Thyroid gland (tissue), 4 donors: ENCODE measurements at regions not wholly inside any gene's neighbourhood (a gene's known extent, or its start where the extent isn't known, plus 50 kb on each side); places are given as distances from the start of the nearest gene placed in this dataset.

Experiments used
- DNase-seq, 2 donors: peaks; one replicate each; pipeline ENCODE4 v3.0.0-alpha.2; 2019
- H3K27ac ChIP-seq, 3 donors: fragments of 200-600 bp; sonication (generic); 1 replicate in 2 of 3; 2 replicates in 1 of 3; pipeline ENCODE4 v1.5.1; 2016 to 2019; ENCODE audit warnings: mild to moderate bottlenecking in 1 of 3, moderate library complexity in 1 of 3
- H3K27me3 ChIP-seq: fragments of 200-600 bp; sonication (generic); one replicate; pipeline ENCODE4 v1.5.1; 2019
- H3K36me3 ChIP-seq, 2 donors: fragments of 200-600 bp; sonication (generic); one replicate each; pipeline ENCODE4 v1.5.1; 2016 to 2019
- H3K4me1 ChIP-seq, 2 donors: fragments of 200-600 bp; sonication (generic); one replicate each; pipeline ENCODE4 v1.5.1; 2017 to 2019
- H3K4me3 ChIP-seq, 3 donors: fragments of 200-600 bp; sonication (generic); replicated peaks in 1 of 3; 1 replicate in 2 of 3; 2 replicates in 1 of 3; pipeline ENCODE4 v1.5.1; 2016; ENCODE audit warnings: mild to moderate bottlenecking in 1 of 3
- H3K9me3 ChIP-seq: fragments of 200-600 bp; sonication (generic); one replicate; pipeline ENCODE4 v1.5.1; 2017
- POLR2A ChIP-seq, 2 donors: fragments of 450-650 bp; IDR thresholded peaks; one replicate each; pipeline ENCODE4 v1.6.1; 2017; ENCODE audit warnings: antibody characterized with exemption in 2 of 2, mild to moderate bottlenecking in 2 of 2, moderate library complexity in 1 of 2
- WGBS, 2 donors: methylation state at CpG; one replicate each; pipeline ENCODE4 v1.1.5; 2017; 5-methylcytosine and 5-hydroxymethylcytosine counted together
- intact Hi-C: fragments of 100-400 bp; cut with DNase I; formaldehyde crosslinking; loops from one replicate; pipeline ENCODE4 v1.15.1; 2023
- TF ChIP-seq, protein P1 (sequence below), 6 experiments: fragments of 200-600 bp in 3 of 6; fragments of 450-650 bp in 3 of 6; sonication (generic) in 3 of 6; IDR thresholded peaks; one replicate each; pipeline ENCODE4 v1.5.1; 2016 to 2019; ENCODE audit warnings: antibody characterized with exemption in 6 of 6, mild to moderate bottlenecking in 2 of 6, inconsistent platforms in 1 of 6, moderate library complexity in 1 of 6

GRCh38 chr18:78794071-78794430 is 185.6 kb upstream of the SALL3 start:
- Histone ChIP-seq H3K27ac (no peak overlapping the region), H3K27me3 (no peaks in the 10 kb centered on the region), H3K4me3 (no peak overlapping the region), H3K36me3 (no peaks in the 10 kb centered on the region), H3K4me1 (no peaks in the 10 kb centered on the region), H3K9me3 (no peaks in the 10 kb centered on the region)
- intact Hi-C loops, result no loop called here
- no peak for DNase-seq
- TF ChIP-seq, protein P1, sequence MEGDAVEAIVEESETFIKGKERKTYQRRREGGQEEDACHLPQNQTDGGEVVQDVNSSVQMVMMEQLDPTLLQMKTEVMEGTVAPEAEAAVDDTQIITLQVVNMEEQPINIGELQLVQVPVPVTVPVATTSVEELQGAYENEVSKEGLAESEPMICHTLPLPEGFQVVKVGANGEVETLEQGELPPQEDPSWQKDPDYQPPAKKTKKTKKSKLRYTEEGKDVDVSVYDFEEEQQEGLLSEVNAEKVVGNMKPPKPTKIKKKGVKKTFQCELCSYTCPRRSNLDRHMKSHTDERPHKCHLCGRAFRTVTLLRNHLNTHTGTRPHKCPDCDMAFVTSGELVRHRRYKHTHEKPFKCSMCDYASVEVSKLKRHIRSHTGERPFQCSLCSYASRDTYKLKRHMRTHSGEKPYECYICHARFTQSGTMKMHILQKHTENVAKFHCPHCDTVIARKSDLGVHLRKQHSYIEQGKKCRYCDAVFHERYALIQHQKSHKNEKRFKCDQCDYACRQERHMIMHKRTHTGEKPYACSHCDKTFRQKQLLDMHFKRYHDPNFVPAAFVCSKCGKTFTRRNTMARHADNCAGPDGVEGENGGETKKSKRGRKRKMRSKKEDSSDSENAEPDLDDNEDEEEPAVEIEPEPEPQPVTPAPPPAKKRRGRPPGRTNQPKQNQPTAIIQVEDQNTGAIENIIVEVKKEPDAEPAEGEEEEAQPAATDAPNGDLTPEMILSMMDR (IDR thresholded peaks at IDR 0.05), result no peak
- 66 to 75% methylated on average over 4 to 7 of the region's 7 CpGs for WGBS, 2 donors

- Histone ChIP-seq H3K27me3 (no peaks in the 10 kb centered on the region), H3K36me3 (no peaks in the 10 kb centered on the region), H3K9me3 (no peaks in the 10 kb centered on the region), H3K4me1 (no peaks in the 10 kb centered on the region), H3K27ac (no peak overlapping the region), H3K4me3 (no peak overlapping the region)
- TF ChIP-seq, protein P1 (IDR thresholded peaks at IDR 0.05), result no peak
- no peak for TF ChIP-seq POLR2A (IDR thresholded peaks at IDR 0.05)
- intact Hi-C loops, result no loop called here
- 92 to 95% methylated on average over 67 of the region's 67 CpGs for WGBS, 2 donors
- no peak for DNase-seq
Observed at GRCh38 chr18:78796693-78797455, 182.7 kb upstream of the SALL3 start.

- H3K36me3 ChIP-seq, result no peaks in the 10 kb centered on the region
- 91 to 93% methylated on average over 11 of the region's 11 CpGs for WGBS, 2 donors
- no peak for DNase-seq
- H3K27ac ChIP-seq, result no peak overlapping the region
- no peaks in the 10 kb centered on the region for H3K27me3 ChIP-seq
- H3K4me1 ChIP-seq, result no peaks in the 10 kb centered on the region
- H3K4me3 ChIP-seq, result no peak overlapping the region
- TF ChIP-seq POLR2A (IDR thresholded peaks at IDR 0.05), result no peak
- TF ChIP-seq, protein P1 (IDR thresholded peaks at IDR 0.05), result no peak
- intact Hi-C loops, result no loop called here
- H3K9me3 ChIP-seq, result no peaks in the 10 kb centered on the region
Observed at GRCh38 chr18:78797499-78797898, 182.1 kb upstream of the SALL3 start.

DNA sequence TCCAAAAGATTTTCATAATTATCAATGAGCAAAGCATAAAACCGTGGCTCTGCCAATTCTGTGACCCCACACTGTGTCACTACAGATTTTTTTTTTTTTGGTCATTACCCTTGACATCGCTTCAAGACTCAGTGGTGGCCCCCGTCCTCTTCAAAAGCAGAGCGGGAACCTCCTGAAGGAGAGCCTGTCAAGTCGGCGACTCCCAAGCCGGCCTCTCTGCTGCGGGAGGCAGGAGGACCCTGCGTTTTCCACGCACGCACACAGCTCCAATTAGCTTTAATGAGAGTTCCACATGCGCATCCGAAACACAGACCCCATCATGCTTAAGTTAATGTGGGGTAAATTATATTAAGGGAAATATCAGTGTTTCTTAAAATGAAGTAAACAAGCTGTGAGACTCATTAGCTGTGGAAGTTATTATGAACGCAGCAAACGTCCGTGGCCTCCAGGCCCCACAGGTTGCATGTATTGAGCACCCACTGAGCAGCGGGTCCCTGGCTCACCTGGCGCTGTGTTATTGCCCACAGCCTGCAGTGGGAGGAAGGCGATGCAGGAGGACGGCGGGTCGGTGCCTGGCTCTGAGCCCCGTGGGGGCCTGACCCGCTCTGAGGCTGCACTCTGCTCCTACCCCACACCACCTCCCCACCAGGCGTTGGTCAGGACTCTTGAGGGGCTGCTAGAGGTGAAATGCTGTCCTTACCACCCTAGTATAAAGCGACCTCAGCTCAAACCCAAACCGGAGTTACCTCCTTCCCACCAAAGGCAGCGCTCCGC is 181.0 kb upstream of the SALL3 start:
- DNase-seq, result no peak

More for the DNA sequence above, 181.0 kb upstream of the SALL3 start:
- Histone ChIP-seq H3K36me3 (no peaks in the 10 kb centered on the region), H3K9me3 (no peaks in the 10 kb centered on the region), H3K27ac (no peak overlapping the region), H3K27me3 (no peaks in the 10 kb centered on the region), H3K4me1 (no peaks in the 10 kb centered on the region), H3K4me3 (no peak overlapping the region)
- WGBS, 2 donors, result 88 to 89% methylated on average over 28 to 29 of the region's 29 CpGs
- intact Hi-C loops, result no loop called here
- no peak for TF ChIP-seq POLR2A (IDR thresholded peaks at IDR 0.05)
- TF ChIP-seq, protein P1 (IDR thresholded peaks at IDR 0.05), result no peak
